Activated CD8-positive, alpha-beta memory T cell treated with anti-CD3 and anti-CD28 coated beads for 24 hours (primary cell): ENCODE measurements at regions not wholly inside any gene's neighbourhood (a gene's known extent, or its start where the extent isn't known, plus 50 kb on each side); places are given as distances from the start of the nearest gene placed in this dataset.
"Not testable (repeated sequence)": the region's sequence is repeated elsewhere in the genome, so short reads cannot be mapped to it uniquely, and the experiment has no call there.

ENCODE experiments used
- DNase-seq: peaks from one replicate; pipeline ENCODE4 v3.0.0-alpha.2; 2020

- DNase-seq = no peak
These were observed 1229.6 kb downstream of the SUCLG1 start for GRCh38 chr2:83229443-83229842.

GRCh38 chr2:83224591-83225200 lies 1234.4 kb downstream of the SUCLG1 start:
- DNase-seq = no peak

- no peak for DNase-seq
These were observed 1237.8 kb downstream of the SUCLG1 start for GRCh38 chr2:83221258-83221657.

GRCh38 chr2:83217854-83218253 lies 1241.2 kb downstream of the SUCLG1 start:
- no peak for DNase-seq

GRCh38 chr2:83196225-83196624 lies 1262.9 kb downstream of the SUCLG1 start:
- no peak for DNase-seq

- DNase-seq = no peak
These were observed 1267.8 kb downstream of the SUCLG1 start for GRCh38 chr2:83191316-83191715.

GRCh38 chr2:83186105-83186760 lies 1272.8 kb downstream of the SUCLG1 start:
- no peak for DNase-seq

- not testable (repeated sequence) for DNase-seq
These were observed 1278.1 kb downstream of the SUCLG1 start for GRCh38 chr2:83180862-83181530.

- DNase-seq = no peak
These were observed 1282.5 kb downstream of the SUCLG1 start for GRCh38 chr2:83176539-83176938.

- no peak for DNase-seq
These were observed 1286.2 kb downstream of the SUCLG1 start for GRCh38 chr2:83172841-83173240.

- no peak for DNase-seq
These were observed 1290.7 kb downstream of the SUCLG1 start for GRCh38 chr2:83168377-83168776.

GRCh38 chr2:83162421-83162820 lies 1296.7 kb downstream of the SUCLG1 start:
- DNase-seq = no peak

GRCh38 chr2:83160571-83160970 lies 1298.5 kb downstream of the SUCLG1 start:
- DNase-seq = no peak

GRCh38 chr2:83155826-83156225 lies 1303.3 kb downstream of the SUCLG1 start:
- DNase-seq = no peak

GRCh38 chr2:83143946-83144345 lies 1315.1 kb downstream of the SUCLG1 start:
- no peak for DNase-seq

GRCh38 chr2:83142934-83143333 lies 1316.1 kb downstream of the SUCLG1 start:
- no peak for DNase-seq

- DNase-seq = no peak
These were observed 1343.5 kb downstream of the SUCLG1 start for GRCh38 chr2:83115606-83116005.

- DNase-seq = no peak
These were observed 1343.9 kb downstream of the SUCLG1 start for GRCh38 chr2:83115155-83115554.

- no peak for DNase-seq
These were observed 1345.1 kb downstream of the SUCLG1 start for GRCh38 chr2:83113953-83114352.

GRCh38 chr2:83112858-83113257 lies 1346.2 kb downstream of the SUCLG1 start:
- DNase-seq = no peak

GRCh38 chr2:83109284-83109683 lies 1349.8 kb downstream of the SUCLG1 start:
- no peak for DNase-seq

- DNase-seq = no peak
These were observed 1352.2 kb downstream of the SUCLG1 start for GRCh38 chr2:83106853-83107252.

GRCh38 chr2:83104202-83104601 lies 1354.9 kb downstream of the SUCLG1 start:
- DNase-seq = no peak

GRCh38 chr2:83103613-83104012 lies 1355.5 kb downstream of the SUCLG1 start:
- no peak for DNase-seq
